A549 (cell line): ENCODE measurements at regions not wholly inside any gene's neighbourhood (a gene's known extent, or its start where the extent isn't known, plus 50 kb on each side); places are given as distances from the start of the nearest gene placed in this dataset.

Experiments used
- ATAC-seq, 2 experiments: fragments of 200-7000 bp in 1 of 2; fragments of >200 bp in 1 of 2; cut with Nextera tagmentation in 1 of 2; cut with Tn5 transposase in 1 of 2; 3 replicates each; pipeline versions ENCODE4 v1.8.0 to v1.9.1; 2018 to 2020; ENCODE audit warnings: mild to moderate bottlenecking in 1 of 2, moderate library complexity in 1 of 2
- CTCF ChIA-PET: fragments of 300-600 bp; sonication (Branson Sonifier 250); formaldehyde crosslinking; extraction: SDS; loops from one replicate; lab custom pipeline; 2021; ENCODE audit warnings: antibody characterized with exemption, inconsistent platforms; lab: Yijun Ruan, JAX
- POLR2A ChIA-PET: fragments of 350-600 bp; formaldehyde crosslinking; extraction: SDS; loops from one replicate; lab custom pipeline; 2021; ENCODE audit warnings: antibody characterized with exemption, inconsistent platforms; lab: Yijun Ruan, JAX
- DNase-seq, 2 experiments: peaks; one replicate each; pipeline versions ENCODE4 v3.0.0 to v3.0.0-alpha.2; 2011 to 2016; ENCODE audit warnings: low read depth in 1 of 2, low spot score in 1 of 2
- FAIRE-seq: peaks from 2 replicates; lab custom pipeline; 2011; peaks lifted over from hg19 to GRCh38; lab: Jason Lieb, UNC
- H3K27ac ChIP-seq, 2 experiments: fragments of >200 bp; sonication (Bioruptor Twin); formaldehyde crosslinking; 3 replicates each; pipeline ENCODE4 v1.5.1; 2016 to 2017
- H3K4me1 ChIP-seq: fragments of >200 bp; sonication (Bioruptor Twin); formaldehyde crosslinking; 3 replicates; pipeline ENCODE4 v1.6.1; 2016
- H3K4me2 ChIP-seq: fragments of >200 bp; sonication (Bioruptor Twin); formaldehyde crosslinking; 3 replicates; pipeline ENCODE4 v1.6.1; 2016
- H3K4me3 ChIP-seq: fragments of >200 bp; sonication (Bioruptor Twin); formaldehyde crosslinking; 3 replicates; pipeline ENCODE4 v1.5.1; 2016
- H3K9me3 ChIP-seq: fragments of >200 bp; sonication (Bioruptor Twin); formaldehyde crosslinking; 3 replicates; pipeline ENCODE4 v1.6.1; 2016
- CHD4 ChIP-seq: fragments of 200-600 bp; sonication (generic); IDR thresholded peaks from 2 replicates; pipeline ENCODE4 v1.6.1; 2016; ENCODE audit warnings: antibody characterized with exemption, mild to moderate bottlenecking, borderline replicate concordance
- EHMT2 ChIP-seq: fragments of 200-600 bp; sonication (generic); IDR thresholded peaks from 2 replicates; pipeline ENCODE4 v1.6.1; 2016; ENCODE audit warnings: antibody characterized with exemption, low read depth, mild to moderate bottlenecking, moderate library complexity
- EP300 ChIP-seq, 2 experiments: fragments of >200 bp; sonication (Bioruptor Twin); formaldehyde crosslinking; IDR thresholded peaks; 2 replicates in 1 of 2; 3 replicates in 1 of 2; pipeline ENCODE4 v1.6.1; 2016 to 2017
- FOSB ChIP-seq: fragments of 250-450 bp; sonication (Bioruptor Pico); IDR thresholded peaks from 2 replicates; pipeline ENCODE4 v1.5.0; 2020; ENCODE audit warnings: mild to moderate bottlenecking, moderate library complexity
- HDAC2 ChIP-seq: fragments of 200-600 bp; sonication (generic); IDR thresholded peaks from 2 replicates; pipeline ENCODE4 v1.6.1; 2016
- HEYL ChIP-seq: fragments of 250-450 bp; sonication (Bioruptor Pico); IDR thresholded peaks from 2 replicates; pipeline ENCODE4 v1.8.0; 2021; ENCODE audit warnings: mild to moderate bottlenecking, moderate library complexity
- HOXB13 ChIP-seq: fragments of 250-450 bp; sonication (Bioruptor Pico); IDR thresholded peaks from 2 replicates; pipeline ENCODE4 v1.5.0; 2020; ENCODE audit warnings: low read depth, mild to moderate bottlenecking, moderate library complexity
- JUN ChIP-seq, 2 experiments: fragments of >200 bp; sonication (Bioruptor Twin); formaldehyde crosslinking; IDR thresholded peaks; 2 replicates in 1 of 2; 3 replicates in 1 of 2; pipeline ENCODE4 v1.6.1; 2016 to 2017
- KDM1A ChIP-seq: fragments of 200-600 bp; sonication (generic); IDR thresholded peaks from 2 replicates; pipeline ENCODE4 v1.6.1; 2016; ENCODE audit warnings: low read depth, mild to moderate bottlenecking
- MAFK ChIP-seq: fragments of 450-650 bp; IDR thresholded peaks from 2 replicates; pipeline ENCODE4 v1.6.1; 2014; ENCODE audit not compliant: partially characterized antibody
- NFE2L2 ChIP-seq: fragments of 150-350 bp; conservative IDR thresholded peaks from 2 replicates; pipeline ENCODE4 v1.6.1; 2014; ENCODE audit warnings: low read length
- PHF8 ChIP-seq: fragments of 200-600 bp; sonication (generic); IDR thresholded peaks from 2 replicates; pipeline ENCODE4 v1.6.1; 2016; ENCODE audit warnings: low read depth, mild to moderate bottlenecking, antibody characterized with exemption, moderate library complexity, borderline replicate concordance
- RAD21 ChIP-seq, 2 experiments: fragments of >200 bp in 1 of 2; sonication (Bioruptor Twin) in 1 of 2; formaldehyde crosslinking in 1 of 2; IDR thresholded peaks in 1 of 2; conservative IDR thresholded peaks in 1 of 2; 2 replicates in 1 of 2; 3 replicates in 1 of 2; pipeline ENCODE4 v1.6.1; 2012 to 2018; ENCODE audit warnings: inconsistent platforms in 1 of 2
- RCOR1 ChIP-seq: fragments of 150-350 bp; IDR thresholded peaks from 2 replicates; pipeline ENCODE4 v1.6.1; 2014; ENCODE audit warnings: antibody characterized with exemption, low read length, low read depth
- RFX5 ChIP-seq: fragments of 450-650 bp; IDR thresholded peaks from 2 replicates; pipeline ENCODE4 v1.7.1; 2014; ENCODE audit warnings: antibody characterized with exemption, mild to moderate bottlenecking, moderate library complexity
- RNF2 ChIP-seq: fragments of 200-600 bp; sonication (generic); IDR thresholded peaks from 2 replicates; pipeline ENCODE4 v1.6.1; 2016; ENCODE audit warnings: low read depth, mild to moderate bottlenecking, antibody characterized with exemption, moderate library complexity, borderline replicate concordance
- TP53 ChIP-seq: fragments of 250-450 bp; sonication (Bioruptor Pico); IDR thresholded peaks from 2 replicates; pipeline ENCODE4 v1.5.0; 2021; ENCODE audit warnings: mild to moderate bottlenecking, moderate library complexity
- ZC3H11A ChIP-seq: fragments of 450-650 bp; IDR thresholded peaks from 2 replicates; pipeline ENCODE4 v1.6.1; 2014; ENCODE audit warnings: antibody characterized with exemption, mild to moderate bottlenecking
- ZFP36 ChIP-seq: fragments of 450-650 bp; IDR thresholded peaks from 2 replicates; pipeline ENCODE4 v1.6.1; 2014; ENCODE audit warnings: borderline replicate concordance; ENCODE audit not compliant: partially characterized antibody
- ZSCAN20 ChIP-seq: fragments of 250-450 bp; sonication (Bioruptor Pico); IDR thresholded peaks from 2 replicates; pipeline ENCODE4 v1.8.0; 2022; ENCODE audit warnings: mild to moderate bottlenecking, moderate library complexity
- WGBS: methylation state at CpG from one replicate; pipeline ENCODE4 v1.1.6; 2017; ENCODE audit errors: missing lambda C conversion rate; 5-methylcytosine and 5-hydroxymethylcytosine counted together
- TF ChIP-seq, protein P1 (sequence below): fragments of 250-450 bp; sonication (Bioruptor Pico); IDR thresholded peaks from 2 replicates; pipeline ENCODE4 v1.5.0; 2021; ENCODE audit warnings: mild to moderate bottlenecking, moderate library complexity, borderline replicate concordance
- TF ChIP-seq, protein P2 (sequence below): IDR thresholded peaks from 2 replicates; pipeline ENCODE4 v1.6.1; 2012
- TF ChIP-seq, protein P3 (sequence below): fragments of >200 bp; sonication (Bioruptor Twin); formaldehyde crosslinking; IDR thresholded peaks from 3 replicates; pipeline ENCODE4 v1.5.1; 2016
- TF ChIP-seq, protein P4 (sequence below): IDR thresholded peaks from 2 replicates; pipeline ENCODE4 v1.6.1; 2012; ENCODE audit warnings: low read depth, borderline replicate concordance
- TF ChIP-seq, protein P5 (sequence below): fragments of >200 bp; sonication (Bioruptor Twin); formaldehyde crosslinking; IDR thresholded peaks from 3 replicates; pipeline ENCODE4 v1.6.1; 2016

DNA sequence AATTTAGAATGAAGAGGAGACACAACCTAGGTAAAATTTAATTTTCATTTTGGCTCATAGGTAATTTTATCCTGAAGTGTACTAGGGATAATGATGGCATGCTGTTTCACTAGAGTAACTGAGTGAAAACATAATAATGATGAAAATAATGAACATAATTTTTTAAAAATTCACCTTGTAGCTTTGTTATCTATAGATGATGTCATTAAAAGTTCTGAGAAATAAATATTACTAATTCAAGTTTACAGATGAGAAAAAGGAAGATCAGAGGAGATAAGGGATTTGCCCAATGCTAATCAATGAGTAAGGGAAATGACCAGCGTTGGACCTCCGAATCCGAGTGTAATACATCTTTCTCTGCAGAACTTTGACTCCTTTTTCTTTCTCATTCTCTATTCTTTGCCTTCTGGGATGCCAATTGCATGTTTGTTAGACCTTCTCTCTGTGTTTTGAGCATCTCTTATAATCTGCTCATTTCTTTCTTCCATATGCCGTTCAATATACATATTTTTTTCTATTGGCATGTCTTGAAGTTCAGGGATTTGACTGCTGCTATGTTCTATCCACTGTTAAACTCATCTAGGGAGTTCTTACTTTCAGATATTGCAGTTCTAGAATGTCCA lies 186.5 kb downstream of the SNX19 start:
- POLR2A ChIA-PET, result no interaction called here
- 0% methylated on average over 4 of the region's 4 CpGs for WGBS
- Histone ChIP-seq H3K4me3 (no peak overlapping the region), H3K4me1 (no peaks in the 10 kb centered on the region), H3K4me2 (no peak overlapping the region), H3K9me3 (peaks cover 13% of the 10 kb centered on the region), H3K27ac (no peak overlapping the region)
- DNase-seq, result no peak
- CTCF ChIA-PET, result no interaction called here
- no peak for TF ChIP-seq HOXB13
- no peak for ATAC-seq
- FAIRE-seq, result no peak

DNA sequence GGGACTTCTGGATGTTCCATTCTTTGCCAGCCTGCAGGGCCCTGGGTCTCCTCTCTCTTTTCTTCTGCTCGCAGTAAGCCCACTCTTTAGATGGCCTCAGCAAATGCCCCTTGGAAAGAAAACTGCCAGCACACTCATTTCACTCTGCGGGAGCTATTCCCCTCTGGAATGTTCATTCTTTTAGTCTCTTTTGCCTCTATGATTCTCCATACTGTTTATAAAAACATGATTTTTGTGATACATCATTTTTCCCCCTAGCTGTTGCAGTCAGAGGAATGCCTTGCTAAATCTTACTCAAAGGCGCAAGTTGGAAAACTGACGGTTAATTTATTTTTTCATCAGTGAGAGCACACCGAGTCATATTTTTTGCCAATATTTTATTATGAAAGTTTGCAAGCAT lies 184.9 kb downstream of the SNX19 start:
- no peak for DNase-seq
- CTCF ChIA-PET, result no interaction called here
- TF ChIP-seq RNF2 (no peak), HDAC2 (no peak), CHD4 (no peak), EP300 (IDR thresholded peaks at IDR 0.05) (no peak), PHF8 (no peak), JUN (IDR thresholded peaks at IDR 0.05) (no peak), RAD21 (conservative IDR thresholded peaks at IDR 0.05 in 1 of 2, IDR thresholded peaks at IDR 0.05 in 1 of 2) (no peak), RFX5 (no peak)
- TF ChIP-seq, protein P1, sequence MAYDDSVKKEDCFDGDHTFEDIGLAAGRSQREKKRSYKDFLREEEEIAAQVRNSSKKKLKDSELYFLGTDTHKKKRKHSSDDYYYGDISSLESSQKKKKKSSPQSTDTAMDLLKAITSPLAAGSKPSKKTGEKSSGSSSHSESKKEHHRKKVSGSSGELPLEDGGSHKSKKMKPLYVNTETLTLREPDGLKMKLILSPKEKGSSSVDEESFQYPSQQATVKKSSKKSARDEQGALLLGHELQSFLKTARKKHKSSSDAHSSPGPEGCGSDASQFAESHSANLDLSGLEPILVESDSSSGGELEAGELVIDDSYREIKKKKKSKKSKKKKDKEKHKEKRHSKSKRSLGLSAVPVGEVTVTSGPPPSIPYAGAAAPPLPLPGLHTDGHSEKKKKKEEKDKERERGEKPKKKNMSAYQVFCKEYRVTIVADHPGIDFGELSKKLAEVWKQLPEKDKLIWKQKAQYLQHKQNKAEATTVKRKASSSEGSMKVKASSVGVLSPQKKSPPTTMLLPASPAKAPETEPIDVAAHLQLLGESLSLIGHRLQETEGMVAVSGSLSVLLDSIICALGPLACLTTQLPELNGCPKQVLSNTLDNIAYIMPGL (CRISPR knock-in tag), result no peak
- TF ChIP-seq, protein P2, sequence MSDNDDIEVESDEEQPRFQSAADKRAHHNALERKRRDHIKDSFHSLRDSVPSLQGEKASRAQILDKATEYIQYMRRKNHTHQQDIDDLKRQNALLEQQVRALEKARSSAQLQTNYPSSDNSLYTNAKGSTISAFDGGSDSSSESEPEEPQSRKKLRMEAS, result no peak
- TF ChIP-seq, all 56 proteins: peak for 0
- POLR2A ChIA-PET, result no interaction called here
- 76% methylated on average over 5 of the region's 5 CpGs for WGBS
- no peak overlapping the region for H3K4me2 ChIP-seq
- H3K27ac ChIP-seq, result no peak overlapping the region
- no peaks in the 10 kb centered on the region for H3K4me1 ChIP-seq
- FAIRE-seq, result no peak
- peaks cover 13% of the 10 kb centered on the region for H3K9me3 ChIP-seq
- H3K4me3 ChIP-seq, result no peak overlapping the region
- no peak for ATAC-seq

DNA sequence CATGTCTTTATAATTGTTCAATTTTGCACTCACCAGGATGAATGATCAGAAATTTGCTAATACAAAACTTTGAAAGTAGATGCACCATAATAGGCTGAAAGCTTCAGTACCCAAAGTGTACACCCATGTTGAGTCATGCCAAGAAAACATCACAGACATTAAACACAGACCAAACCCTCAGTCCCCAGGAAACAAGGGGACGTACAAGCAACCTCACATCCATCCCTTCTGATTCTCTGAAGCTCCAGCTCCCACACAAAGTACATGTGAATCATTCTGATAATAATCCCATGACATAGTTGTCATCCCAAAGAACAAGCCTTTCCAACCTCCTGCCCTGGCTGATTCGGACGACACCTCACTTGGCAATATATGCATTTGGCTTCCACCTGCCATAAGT lies 183.8 kb downstream of the SNX19 start:
- ChIA-PET POLR2A (no interaction called here), CTCF (interaction anchor here (1.0 kb wide), 1 partner anchor 301 kb away, joined by 3 read pairs; no protein-coding TSS in a partner anchor)
- WGBS, result 68% methylated on average over 3 of the region's 3 CpGs
- no peaks in the 10 kb centered on the region for H3K4me1 ChIP-seq
- TF ChIP-seq PHF8, result no peak
- no peak for TF ChIP-seq EHMT2
- TF ChIP-seq ZSCAN20, result no peak
- TF ChIP-seq, protein P3, sequence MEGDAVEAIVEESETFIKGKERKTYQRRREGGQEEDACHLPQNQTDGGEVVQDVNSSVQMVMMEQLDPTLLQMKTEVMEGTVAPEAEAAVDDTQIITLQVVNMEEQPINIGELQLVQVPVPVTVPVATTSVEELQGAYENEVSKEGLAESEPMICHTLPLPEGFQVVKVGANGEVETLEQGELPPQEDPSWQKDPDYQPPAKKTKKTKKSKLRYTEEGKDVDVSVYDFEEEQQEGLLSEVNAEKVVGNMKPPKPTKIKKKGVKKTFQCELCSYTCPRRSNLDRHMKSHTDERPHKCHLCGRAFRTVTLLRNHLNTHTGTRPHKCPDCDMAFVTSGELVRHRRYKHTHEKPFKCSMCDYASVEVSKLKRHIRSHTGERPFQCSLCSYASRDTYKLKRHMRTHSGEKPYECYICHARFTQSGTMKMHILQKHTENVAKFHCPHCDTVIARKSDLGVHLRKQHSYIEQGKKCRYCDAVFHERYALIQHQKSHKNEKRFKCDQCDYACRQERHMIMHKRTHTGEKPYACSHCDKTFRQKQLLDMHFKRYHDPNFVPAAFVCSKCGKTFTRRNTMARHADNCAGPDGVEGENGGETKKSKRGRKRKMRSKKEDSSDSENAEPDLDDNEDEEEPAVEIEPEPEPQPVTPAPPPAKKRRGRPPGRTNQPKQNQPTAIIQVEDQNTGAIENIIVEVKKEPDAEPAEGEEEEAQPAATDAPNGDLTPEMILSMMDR, result no peak
- TF ChIP-seq CHD4, result no peak
- TF ChIP-seq, protein P2, result no peak
- TF ChIP-seq NFE2L2, result no peak
- no peak for TF ChIP-seq MAFK
- no peak for TF ChIP-seq ZFP36
- TF ChIP-seq, protein P4, sequence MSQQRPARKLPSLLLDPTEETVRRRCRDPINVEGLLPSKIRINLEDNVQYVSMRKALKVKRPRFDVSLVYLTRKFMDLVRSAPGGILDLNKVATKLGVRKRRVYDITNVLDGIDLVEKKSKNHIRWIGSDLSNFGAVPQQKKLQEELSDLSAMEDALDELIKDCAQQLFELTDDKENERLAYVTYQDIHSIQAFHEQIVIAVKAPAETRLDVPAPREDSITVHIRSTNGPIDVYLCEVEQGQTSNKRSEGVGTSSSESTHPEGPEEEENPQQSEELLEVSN, result no peak
- TF ChIP-seq, protein P5, sequence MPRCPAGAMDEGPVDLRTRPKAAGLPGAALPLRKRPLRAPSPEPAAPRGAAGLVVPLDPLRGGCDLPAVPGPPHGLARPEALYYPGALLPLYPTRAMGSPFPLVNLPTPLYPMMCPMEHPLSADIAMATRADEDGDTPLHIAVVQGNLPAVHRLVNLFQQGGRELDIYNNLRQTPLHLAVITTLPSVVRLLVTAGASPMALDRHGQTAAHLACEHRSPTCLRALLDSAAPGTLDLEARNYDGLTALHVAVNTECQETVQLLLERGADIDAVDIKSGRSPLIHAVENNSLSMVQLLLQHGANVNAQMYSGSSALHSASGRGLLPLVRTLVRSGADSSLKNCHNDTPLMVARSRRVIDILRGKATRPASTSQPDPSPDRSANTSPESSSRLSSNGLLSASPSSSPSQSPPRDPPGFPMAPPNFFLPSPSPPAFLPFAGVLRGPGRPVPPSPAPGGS, result no peak
- TF ChIP-seq HEYL, result no peak
- no peak for TF ChIP-seq FOSB (CRISPR knock-in tag)
- no peak for TF ChIP-seq TP53 (CRISPR knock-in tag)
- no peak for TF ChIP-seq RFX5
- TF ChIP-seq KDM1A, result no peak
- TF ChIP-seq ZC3H11A, result no peak
- TF ChIP-seq RCOR1, result no peak
- DNase-seq (no peak), ATAC-seq (no peak), FAIRE-seq (no peak)
- H3K9me3 ChIP-seq, result peaks cover 13% of the 10 kb centered on the region
- no peak overlapping the region for H3K27ac ChIP-seq
- no peak overlapping the region for H3K4me2 ChIP-seq
- H3K4me3 ChIP-seq, result no peak overlapping the region
